ENCODE measurements at regions not wholly inside any gene's neighbourhood (a gene's known extent, or its start where the extent isn't known, plus 50 kb on each side); places are given as distances from the start of the nearest gene placed in this dataset.
"Not testable (repeated sequence)": the region's sequence is repeated elsewhere in the genome, so short reads cannot be mapped to it uniquely, and the experiment has no call there.

- Mint-ChIP-seq H3K36me3 (ENCODE audit: low read depth) (no peaks in the 10 kb centered on the region), H3K4me3 (no peak overlapping the region), H3K27me3 (no peaks in the 10 kb centered on the region), H3K27ac (no peak overlapping the region), H3K4me1 (ENCODE audit: low read depth) (no peaks in the 10 kb centered on the region), H3K9me3 (peaks cover 6% of the 10 kb centered on the region)
Measured at GRCh38 chr5:114924769-114925168, 244.9 kb downstream of the TRIM36 start.

- H3K4me1 Mint-ChIP-seq (ENCODE audit: low read depth) = no peaks in the 10 kb centered on the region
- no peak overlapping the region for H3K27ac Mint-ChIP-seq
- no peak overlapping the region for H3K4me3 Mint-ChIP-seq
- no peaks in the 10 kb centered on the region for H3K36me3 Mint-ChIP-seq (ENCODE audit: low read depth)
- H3K27me3 Mint-ChIP-seq = no peaks in the 10 kb centered on the region
- H3K9me3 Mint-ChIP-seq = peaks cover 4% of the 10 kb centered on the region
Measured at GRCh38 chr5:114912189-114912920, 257.4 kb downstream of the TRIM36 start.

- Mint-ChIP-seq H3K4me1 (ENCODE audit: low read depth) (no peaks in the 10 kb centered on the region), H3K36me3 (ENCODE audit: low read depth) (no peaks in the 10 kb centered on the region), H3K4me3 (no peak overlapping the region), H3K9me3 (peaks cover 4% of the 10 kb centered on the region), H3K27me3 (no peaks in the 10 kb centered on the region), H3K27ac (no peak overlapping the region)
Measured at GRCh38 chr5:114910727-114911126, 259.0 kb downstream of the TRIM36 start.

GRCh38 chr5:114909424-114909823 lies 260.3 kb downstream of the TRIM36 start:
- H3K9me3 Mint-ChIP-seq = peaks cover 4% of the 10 kb centered on the region
- H3K4me3 Mint-ChIP-seq = no peak overlapping the region
- no peaks in the 10 kb centered on the region for H3K4me1 Mint-ChIP-seq (ENCODE audit: low read depth)
- no peaks in the 10 kb centered on the region for H3K36me3 Mint-ChIP-seq (ENCODE audit: low read depth)
- no peaks in the 10 kb centered on the region for H3K27me3 Mint-ChIP-seq
- no peak overlapping the region for H3K27ac Mint-ChIP-seq

- H3K4me3 Mint-ChIP-seq = no peak overlapping the region
- no peaks in the 10 kb centered on the region for H3K36me3 Mint-ChIP-seq (ENCODE audit: low read depth)
- peaks cover 4% of the 10 kb centered on the region for H3K9me3 Mint-ChIP-seq
- no peaks in the 10 kb centered on the region for H3K27me3 Mint-ChIP-seq
- no peak overlapping the region for H3K27ac Mint-ChIP-seq
- H3K4me1 Mint-ChIP-seq (ENCODE audit: low read depth) = no peaks in the 10 kb centered on the region
Measured at GRCh38 chr5:114903767-114904166, 265.9 kb downstream of the TRIM36 start.

GRCh38 chr5:114898602-114899001 lies 271.1 kb downstream of the TRIM36 start:
- H3K36me3 Mint-ChIP-seq (ENCODE audit: low read depth) = no peaks in the 10 kb centered on the region
- H3K4me1 Mint-ChIP-seq (ENCODE audit: low read depth) = no peaks in the 10 kb centered on the region
- H3K27me3 Mint-ChIP-seq = no peaks in the 10 kb centered on the region
- no peak overlapping the region for H3K4me3 Mint-ChIP-seq
- H3K27ac Mint-ChIP-seq = no peak overlapping the region
- H3K9me3 Mint-ChIP-seq = peaks cover 6% of the 10 kb centered on the region

GRCh38 chr5:114883675-114884074 lies 286.0 kb downstream of the TRIM36 start:
- Mint-ChIP-seq H3K4me3 (no peak overlapping the region), H3K36me3 (ENCODE audit: low read depth) (no peaks in the 10 kb centered on the region), H3K27ac (no peak overlapping the region), H3K27me3 (no peaks in the 10 kb centered on the region), H3K9me3 (peaks cover 5% of the 10 kb centered on the region), H3K4me1 (ENCODE audit: low read depth) (no peaks in the 10 kb centered on the region)

- no peak overlapping the region for H3K4me3 Mint-ChIP-seq
- H3K27ac Mint-ChIP-seq = no peak overlapping the region
- peaks cover 3% of the 10 kb centered on the region for H3K9me3 Mint-ChIP-seq
- H3K4me1 Mint-ChIP-seq (ENCODE audit: low read depth) = no peaks in the 10 kb centered on the region
- H3K27me3 Mint-ChIP-seq = no peaks in the 10 kb centered on the region
- no peaks in the 10 kb centered on the region for H3K36me3 Mint-ChIP-seq (ENCODE audit: low read depth)
Measured at GRCh38 chr5:114859438-114859735, 310.3 kb downstream of the TRIM36 start.

- no peak overlapping the region for H3K4me3 Mint-ChIP-seq
- no peak overlapping the region for H3K27ac Mint-ChIP-seq
- H3K36me3 Mint-ChIP-seq (ENCODE audit: low read depth) = no peaks in the 10 kb centered on the region
- peaks cover 7% of the 10 kb centered on the region for H3K9me3 Mint-ChIP-seq
- H3K4me1 Mint-ChIP-seq (ENCODE audit: low read depth) = no peaks in the 10 kb centered on the region
- no peaks in the 10 kb centered on the region for H3K27me3 Mint-ChIP-seq
Measured at GRCh38 chr5:114858665-114859437, 310.9 kb downstream of the TRIM36 start.

- no peaks in the 10 kb centered on the region for H3K36me3 Mint-ChIP-seq (ENCODE audit: low read depth)
- no peak overlapping the region for H3K27ac Mint-ChIP-seq
- H3K9me3 Mint-ChIP-seq = peaks cover 14% of the 10 kb centered on the region
- H3K4me1 Mint-ChIP-seq (ENCODE audit: low read depth) = no peaks in the 10 kb centered on the region
- H3K4me3 Mint-ChIP-seq = peak overlapping the region; percentile 9
- H3K27me3 Mint-ChIP-seq = no peaks in the 10 kb centered on the region
Measured at GRCh38 chr5:114857941-114858551, 311.7 kb downstream of the TRIM36 start.

- H3K27me3 Mint-ChIP-seq; H3K27ac Mint-ChIP-seq; H3K36me3 Mint-ChIP-seq (ENCODE audit: low read depth); H3K4me3 Mint-ChIP-seq; H3K9me3 Mint-ChIP-seq; H3K4me1 Mint-ChIP-seq (ENCODE audit: low read depth): not testable (repeated sequence)
Measured at GRCh38 chr5:114844711-114845110, 325.0 kb downstream of the TRIM36 start.

GRCh38 chr5:114839360-114839759 lies 330.3 kb downstream of the TRIM36 start:
- Mint-ChIP-seq H3K4me1 (ENCODE audit: low read depth) (no peaks in the 10 kb centered on the region), H3K4me3 (no peak overlapping the region), H3K9me3 (no peaks in the 10 kb centered on the region), H3K36me3 (ENCODE audit: low read depth) (no peaks in the 10 kb centered on the region), H3K27ac (no peak overlapping the region), H3K27me3 (no peaks in the 10 kb centered on the region)

GRCh38 chr5:114838937-114839336 lies 330.8 kb downstream of the TRIM36 start:
- no peak overlapping the region for H3K27ac Mint-ChIP-seq
- no peaks in the 10 kb centered on the region for H3K36me3 Mint-ChIP-seq (ENCODE audit: low read depth)
- no peak overlapping the region for H3K4me3 Mint-ChIP-seq
- H3K27me3 Mint-ChIP-seq = no peaks in the 10 kb centered on the region
- H3K4me1 Mint-ChIP-seq (ENCODE audit: low read depth) = no peaks in the 10 kb centered on the region
- H3K9me3 Mint-ChIP-seq = no peaks in the 10 kb centered on the region

- H3K27ac Mint-ChIP-seq = no peak overlapping the region
- H3K4me3 Mint-ChIP-seq = no peak overlapping the region
- no peaks in the 10 kb centered on the region for H3K4me1 Mint-ChIP-seq (ENCODE audit: low read depth)
- no peaks in the 10 kb centered on the region for H3K27me3 Mint-ChIP-seq
- peaks cover 9% of the 10 kb centered on the region for H3K9me3 Mint-ChIP-seq
- H3K36me3 Mint-ChIP-seq (ENCODE audit: low read depth) = no peaks in the 10 kb centered on the region
Measured at GRCh38 chr5:114830114-114830513, 339.6 kb downstream of the TRIM36 start.

- no peak overlapping the region for H3K4me3 Mint-ChIP-seq
- no peaks in the 10 kb centered on the region for H3K27me3 Mint-ChIP-seq
- peaks cover 12% of the 10 kb centered on the region for H3K9me3 Mint-ChIP-seq
- no peaks in the 10 kb centered on the region for H3K36me3 Mint-ChIP-seq (ENCODE audit: low read depth)
- H3K4me1 Mint-ChIP-seq (ENCODE audit: low read depth) = no peaks in the 10 kb centered on the region
- no peak overlapping the region for H3K27ac Mint-ChIP-seq
Measured at GRCh38 chr5:114822863-114823262, 346.8 kb downstream of the TRIM36 start.

All from stimulated activated naive CD8-positive, alpha-beta T cell treated with anti-CD3 and anti-CD28 coated beads, Interleukin-15, Interleukin-2, amounts not matched to agents 100 ng/mL and 50 ng/mL, for 24 hours (primary cell).